IMR-90 (cell line): ENCODE measurements at regions not wholly inside any gene's neighbourhood (a gene's known extent, or its start where the extent isn't known, plus 50 kb on each side); places are given as distances from the start of the nearest gene placed in this dataset.

Experiments used
- ATAC-seq: fragments of 200-7000 bp; cut with Tn5 transposase; 2 replicates; pipeline ENCODE4 v1.9.1; 2020; ENCODE audit warnings: low read depth, mild to moderate bottlenecking, moderate library complexity
- BruUV-seq: library from RNA; stranded (reverse); fragments of 400-500 nt; replicated peaks from 2 replicates; lab custom pipeline; 2021; lab: Mats Ljungman, UMichigan
- CTCF ChIA-PET: fragments of 300-600 bp; formaldehyde crosslinking; extraction: SDS; loops from one replicate; lab custom pipeline; 2021; ENCODE audit warnings: antibody characterized with exemption; lab: Yijun Ruan, JAX
- POLR2A ChIA-PET: fragments of 300-600 bp; sonication (Branson Sonifier 250); formaldehyde crosslinking; loops from one replicate; lab custom pipeline; 2022; ENCODE audit warnings: antibody characterized with exemption; ENCODE audit not compliant: unreplicated experiment; lab: Charles Lee
- DNase-seq: peaks from one replicate; pipeline ENCODE4 v3.0.0; 2013
- H2AFZ ChIP-seq: replicated peaks from 2 replicates; pipeline ENCODE3; 2013; ENCODE audit warnings: low read length, mild to moderate bottlenecking; ENCODE audit not compliant: poor library complexity
- H2AK5ac ChIP-seq: 2 replicates; pipeline ENCODE4 v1.6.1; 2013; ENCODE audit warnings: low read depth, low read length, inconsistent platforms
- H2AK9ac ChIP-seq: replicated peaks from 2 replicates; pipeline ENCODE3; 2013; ENCODE audit warnings: mild to moderate bottlenecking, low read depth, low read length, moderate library complexity; ENCODE audit not compliant: poor library complexity
- H2BK120ac ChIP-seq: 2 replicates; pipeline ENCODE4 v1.6.1; 2013; ENCODE audit warnings: low read depth, low read length, inconsistent platforms
- H2BK15ac ChIP-seq: 3 replicates; pipeline ENCODE4 v1.6.1; 2013; ENCODE audit warnings: low read depth, low read length, inconsistent platforms
- H2BK20ac ChIP-seq: 2 replicates; pipeline ENCODE4 v1.6.1; 2013; ENCODE audit warnings: low read depth, mild to moderate bottlenecking, inconsistent platforms, low read length, moderate library complexity
- H2BK5ac ChIP-seq: 2 replicates; pipeline ENCODE4 v1.6.1; 2013; ENCODE audit warnings: mild to moderate bottlenecking, low read depth, low read length, inconsistent platforms; ENCODE audit not compliant: poor library complexity, severe bottlenecking
- H3K14ac ChIP-seq: replicated peaks from 2 replicates; pipeline ENCODE4 v1.6.1; 2013; ENCODE audit warnings: low read depth, low read length, inconsistent platforms
- H3K18ac ChIP-seq: 2 replicates; pipeline ENCODE4 v1.6.1; 2013; ENCODE audit warnings: low read depth, low read length, control low read depth
- H3K23ac ChIP-seq: 2 replicates; pipeline ENCODE4 v1.6.1; 2013; ENCODE audit warnings: low read depth, low read length, inconsistent platforms
- H3K27ac ChIP-seq: 2 replicates; pipeline ENCODE4 v1.5.1; 2013; ENCODE audit warnings: mild to moderate bottlenecking, control low read depth, low read length; ENCODE audit not compliant: insufficient read depth
- H3K27me3 ChIP-seq: 2 replicates; pipeline ENCODE4 v1.6.1; 2013; ENCODE audit warnings: low read length; ENCODE audit not compliant: control insufficient read depth, insufficient read depth
- H3K36me3 ChIP-seq: 2 replicates; pipeline ENCODE4 v1.6.1; 2013; ENCODE audit warnings: low read length, mixed read lengths; ENCODE audit not compliant: control insufficient read depth, insufficient read depth
- H3K4ac ChIP-seq: 2 replicates; pipeline ENCODE4 v1.6.1; 2013; ENCODE audit warnings: low read depth, low read length, inconsistent platforms
- H3K4me1 ChIP-seq: 2 replicates; pipeline ENCODE4 v1.6.1; 2013; ENCODE audit warnings: low read length, mixed read lengths; ENCODE audit not compliant: control insufficient read depth, insufficient read depth
- H3K4me2 ChIP-seq: 2 replicates; pipeline ENCODE4 v1.6.1; 2013; ENCODE audit warnings: low read depth, mild to moderate bottlenecking, control low read depth, low read length, moderate library complexity
- H3K4me3 ChIP-seq: 2 replicates; pipeline ENCODE4 v1.5.1; 2013; ENCODE audit warnings: low read depth, mild to moderate bottlenecking, control low read depth, low read length, moderate library complexity; ENCODE audit not compliant: insufficient read depth
- H3K56ac ChIP-seq: 2 replicates; pipeline ENCODE4 v1.6.1; 2013; ENCODE audit warnings: low read length, inconsistent platforms; ENCODE audit not compliant: insufficient read depth; ENCODE audit errors: extremely low read depth
- H3K79me1 ChIP-seq, 2 experiments: 2 replicates each; pipeline ENCODE4 v1.6.1; 2013; ENCODE audit warnings: low read length in 2 of 2, inconsistent platforms in 1 of 2, low read depth in 1 of 2
- H3K9ac ChIP-seq: 2 replicates; pipeline ENCODE4 v1.6.1; 2013; ENCODE audit warnings: low read depth, low read length, control low read depth
- H3K9me1 ChIP-seq: 2 replicates; pipeline ENCODE4 v1.6.1; 2013; ENCODE audit warnings: low read length, inconsistent platforms; ENCODE audit not compliant: insufficient read depth
- H3K9me3 ChIP-seq: 2 replicates; pipeline ENCODE4 v1.6.1; 2013; ENCODE audit warnings: low read length; ENCODE audit not compliant: control insufficient read depth, insufficient read depth
- H4K20me1 ChIP-seq: 2 replicates; pipeline ENCODE4 v1.6.1; 2013; ENCODE audit warnings: low read length, inconsistent platforms; ENCODE audit not compliant: insufficient read depth
- H4K5ac ChIP-seq: 2 replicates; pipeline ENCODE4 v1.6.1; 2013; ENCODE audit warnings: mild to moderate bottlenecking, low read depth, low read length, control low read depth
- H4K8ac ChIP-seq, 2 experiments: 2 replicates each; pipeline ENCODE4 v1.6.1; 2013; ENCODE audit warnings: low read depth in 2 of 2, low read length in 2 of 2, control low read depth in 1 of 2, inconsistent platforms in 1 of 2
- H4K91ac ChIP-seq: 2 replicates; pipeline ENCODE4 v1.6.1; 2013; ENCODE audit warnings: low read depth, low read length, inconsistent platforms; ENCODE audit not compliant: insufficient read depth
- BHLHE40 ChIP-seq: fragments of 150-350 bp; IDR thresholded peaks from 2 replicates; pipeline ENCODE4 v1.6.1; 2016; ENCODE audit warnings: mild to moderate bottlenecking, low read depth, low read length
- CHD1 ChIP-seq: IDR thresholded peaks from 2 replicates; pipeline ENCODE4 v1.6.1; 2012; ENCODE audit warnings: low read depth, low read length, improper control_type of control experiment
- MAZ ChIP-seq: IDR thresholded peaks from 2 replicates; pipeline ENCODE4 v1.6.1; 2012; ENCODE audit warnings: low read depth, mild to moderate bottlenecking, low read length, improper control_type of control experiment, moderate library complexity, borderline replicate concordance
- MXI1 ChIP-seq: IDR thresholded peaks from 2 replicates; pipeline ENCODE4 v1.6.1; 2012; ENCODE audit warnings: low read depth, mild to moderate bottlenecking, low read length, moderate library complexity, borderline replicate concordance
- NFE2L2 ChIP-seq: fragments of 150-350 bp; IDR thresholded peaks from 2 replicates; pipeline ENCODE4 v1.6.1; 2016; ENCODE audit warnings: low read depth, mild to moderate bottlenecking, low read length
- RFX5 ChIP-seq: IDR thresholded peaks from 2 replicates; pipeline ENCODE4 v1.8.0; 2012; ENCODE audit warnings: low read depth, mild to moderate bottlenecking, low read length, moderate library complexity
- WGBS, 2 experiments: methylation state at CpG; one replicate each; pipeline versions ENCODE4 v1.1.5 to v1.1.7; 2013; ENCODE audit warnings: missing lambda C conversion rate in 2 of 2; ENCODE audit not compliant: insufficient read length in 1 of 2; ENCODE audit errors: extremely low coverage in 2 of 2; 5-methylcytosine and 5-hydroxymethylcytosine counted together
- dilution Hi-C: fragments of 300-500 bp; cut with HindIII; formaldehyde crosslinking; loops from one replicate; pipeline ENCODE4 v1.14.3; 2018; ENCODE audit warnings: low sequenced_read_pairs; ENCODE audit not compliant: unreplicated experiment
- in situ Hi-C: fragments of 300-500 bp; cut with MboI; formaldehyde crosslinking; loops from 3 replicates; pipeline ENCODE4 v1.14.3; 2019; ENCODE audit warnings: low sequenced_read_pairs, inconsistent platforms, mixed read lengths
- intact Hi-C: fragments of 100-400 bp; cut with micrococcal nuclease; formaldehyde crosslinking; loops from 2 replicates; pipeline ENCODE4 v1.10.0; 2022

- TF ChIP-seq CHD1 (no peak), RFX5 (no peak), MXI1 (peak; percentile 39; the same call in 1 of the 2 replicates)
Observed at GRCh38 chr10:44310762-44311562, 73.9 kb downstream of the CXCL12 start (continued).

GRCh38 chr10:44309939-44310761, 74.7 kb downstream of the CXCL12 start:
- Histone ChIP-seq H3K79me1 (no peaks in the 10 kb centered on the region), H3K9ac (no peak overlapping the region), H3K9me3 (no peaks in the 10 kb centered on the region), H2AK9ac (peak overlapping the region; percentile 37), H3K14ac (no peak overlapping the region), H2BK5ac (no peak overlapping the region), H4K91ac (no peak overlapping the region), H3K36me3 (no peaks in the 10 kb centered on the region), H3K4me3 (no peak overlapping the region), H2BK120ac (no peak overlapping the region), H3K27me3 (peaks cover 1% of the 10 kb centered on the region), H3K4me2 (no peak overlapping the region), H3K18ac (no peak overlapping the region), H2BK15ac (no peak overlapping the region), H2AK5ac (peak overlapping the region; percentile 56; the same call in 1 of the 2 replicates), H3K56ac (no peak overlapping the region), H3K23ac (no peak overlapping the region), H4K20me1 (no peaks in the 10 kb centered on the region), H4K5ac (no peak overlapping the region; the same call in 1 of the 2 replicates), H2AFZ (peak overlapping the region; percentile 95), H3K27ac (no peak overlapping the region), H2BK20ac (no peak overlapping the region), H3K4ac (no peak overlapping the region), H3K4me1 (peaks cover 6% of the 10 kb centered on the region), H4K8ac (no peak overlapping the region), H3K9me1 (peaks cover 6% of the 10 kb centered on the region; the same call in 1 of the 2 replicates)
- ChIA-PET POLR2A (no interaction called here), CTCF (no interaction called here)
- dilution Hi-C loops: no loop called here
- intact Hi-C loops: loop anchor here (5.0 to 10.0 kb wide), 2 partner anchors 123 to 505 kb away; no protein-coding TSS in a partner anchor
- TF ChIP-seq MAZ (no peak), NFE2L2 (no peak), BHLHE40 (no peak)
- no peak for DNase-seq
- 86% methylated on average over 11 of the region's 32 CpGs; no CpG with 5 or more reads in 1 of the 2 experiments for WGBS, 2 experiments
- in situ Hi-C loops: loop anchor here (5.0 kb wide), 2 partner anchors 552 to 623 kb away; no protein-coding TSS in a partner anchor
- ATAC-seq: no peak
- no TSS peak for BruUV-seq
